Effector memory CD4-positive, alpha-beta T cell (primary cell): ENCODE measurements at regions not wholly inside any gene's neighbourhood (a gene's known extent, or its start where the extent isn't known, plus 50 kb on each side); places are given as distances from the start of the nearest gene placed in this dataset.
A peak's percentile ranks its signal among the peaks of the same experiment; 100 is the strongest.

Experiments used
- DNase-seq, 3 donors: peaks; one replicate each; pipeline ENCODE4 v3.0.0-alpha.2; 2020
- H3K27ac ChIP-seq: 2 replicates; pipeline ENCODE4 v1.7.0; 2013; ENCODE audit warnings: mild to moderate bottlenecking, low read length, moderate library complexity; ENCODE audit not compliant: insufficient read depth, poor library complexity, severe bottlenecking
- H3K27me3 ChIP-seq: replicated peaks from 2 replicates; pipeline ENCODE4 v1.7.0; 2013; ENCODE audit warnings: mild to moderate bottlenecking, low read length; ENCODE audit not compliant: insufficient read depth, control insufficient read depth, poor library complexity, severe bottlenecking
- H3K36me3 ChIP-seq: 2 replicates; pipeline ENCODE4 v1.7.0; 2013; ENCODE audit warnings: mild to moderate bottlenecking, low read length, moderate library complexity; ENCODE audit not compliant: control insufficient read depth, insufficient read depth
- H3K4me1 ChIP-seq: 2 replicates; pipeline ENCODE4 v1.7.0; 2013; ENCODE audit warnings: low read length, mild to moderate bottlenecking; ENCODE audit not compliant: control insufficient read depth, insufficient read depth, poor library complexity, severe bottlenecking
- H3K4me3 ChIP-seq: 2 replicates; pipeline ENCODE4 v1.7.0; 2013; ENCODE audit warnings: low read length, low read depth, mild to moderate bottlenecking; ENCODE audit not compliant: insufficient read depth, poor library complexity, severe bottlenecking
- H3K9me3 ChIP-seq: 2 replicates; pipeline ENCODE4 v1.7.0; 2013; ENCODE audit warnings: mild to moderate bottlenecking, low read length, moderate library complexity; ENCODE audit not compliant: control insufficient read depth

DNA sequence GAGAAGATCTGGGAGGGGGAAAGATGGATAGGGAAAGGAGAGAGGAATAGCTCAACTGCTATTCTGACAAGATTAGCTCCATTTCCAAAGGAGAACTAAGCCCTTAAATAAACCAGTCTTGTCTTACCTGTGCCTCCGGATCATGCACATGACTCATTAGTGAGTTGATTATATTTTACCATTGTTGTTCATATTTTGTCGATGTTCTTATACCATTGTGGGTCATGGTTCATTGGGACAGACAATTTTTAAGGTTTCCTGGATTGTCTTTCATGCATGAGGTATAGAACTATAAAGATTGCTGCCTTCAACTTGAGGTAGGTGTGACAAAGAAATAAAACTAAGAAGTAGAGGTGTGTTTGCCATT is 243.0 kb upstream of the ATP2B1 start:
- DNase-seq, result no peak
- no peaks in the 10 kb centered on the region for H3K36me3 ChIP-seq
- H3K4me1 ChIP-seq, result peaks cover 29% of the 10 kb centered on the region
- no peaks in the 10 kb centered on the region for H3K9me3 ChIP-seq
- no peak overlapping the region for H3K4me3 ChIP-seq
- peak overlapping the region; percentile 83 for H3K27ac ChIP-seq
- H3K27me3 ChIP-seq, result no peaks in the 10 kb centered on the region

DNA sequence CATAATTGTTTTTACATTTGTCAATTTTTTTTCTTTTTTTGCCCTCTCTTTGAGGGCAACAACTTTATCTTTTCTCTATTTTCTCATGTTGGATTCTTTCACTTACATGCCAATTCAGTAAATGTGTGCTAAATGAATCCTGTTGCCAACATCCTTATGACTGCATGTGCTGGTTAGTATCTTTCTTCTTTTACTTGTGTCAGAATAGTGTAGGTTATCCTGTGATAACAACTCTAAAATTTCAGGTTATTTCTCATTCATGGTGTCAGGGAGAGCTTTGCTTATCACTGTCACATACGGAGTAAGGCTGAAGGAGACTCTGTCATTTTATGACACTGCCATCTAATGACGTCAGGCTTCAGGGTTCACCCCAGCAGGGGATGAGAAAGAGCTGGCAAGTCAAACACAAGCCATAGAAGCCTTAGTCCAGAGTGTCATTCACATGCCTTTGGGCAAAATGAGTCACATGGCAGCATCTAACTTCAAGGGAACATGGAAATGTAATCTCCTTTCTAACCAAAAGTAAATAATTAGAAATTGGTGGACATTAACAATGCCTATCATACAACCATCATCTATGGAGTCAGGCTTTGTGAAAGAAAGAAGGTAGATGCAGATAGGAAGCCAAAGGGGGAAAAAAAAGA is 242.5 kb upstream of the ATP2B1 start:
- Histone ChIP-seq H3K27ac (peak overlapping the region; percentile 83), H3K36me3 (no peaks in the 10 kb centered on the region), H3K4me3 (no peak overlapping the region), H3K4me1 (peaks cover 29% of the 10 kb centered on the region), H3K9me3 (no peaks in the 10 kb centered on the region), H3K27me3 (no peaks in the 10 kb centered on the region)
- no peak for DNase-seq

DNA sequence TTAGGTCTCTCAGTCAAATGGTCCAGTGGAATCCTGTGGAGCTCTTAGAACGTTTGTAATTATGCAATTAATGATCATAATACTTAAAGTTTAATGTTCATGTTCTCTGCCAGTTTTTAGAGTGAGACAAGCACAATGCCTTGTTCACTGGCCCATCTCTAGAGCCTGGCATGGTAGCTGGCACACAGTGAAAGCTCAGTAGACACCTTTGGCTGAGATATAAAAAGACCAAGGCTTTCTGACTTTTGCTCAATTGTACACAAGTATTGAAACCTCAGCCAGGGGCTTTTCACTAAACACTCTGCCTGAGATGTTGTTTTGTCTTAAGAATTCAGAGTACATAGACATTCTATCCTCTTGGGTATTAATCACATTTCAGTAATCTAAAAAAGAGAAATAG is 241.8 kb upstream of the ATP2B1 start:
- H3K36me3 ChIP-seq, result no peaks in the 10 kb centered on the region
- H3K9me3 ChIP-seq, result no peaks in the 10 kb centered on the region
- no peak overlapping the region for H3K4me3 ChIP-seq
- H3K27me3 ChIP-seq, result no peaks in the 10 kb centered on the region
- no peak for DNase-seq
- peaks cover 29% of the 10 kb centered on the region for H3K4me1 ChIP-seq
- peak overlapping the region; percentile 83 for H3K27ac ChIP-seq

DNA sequence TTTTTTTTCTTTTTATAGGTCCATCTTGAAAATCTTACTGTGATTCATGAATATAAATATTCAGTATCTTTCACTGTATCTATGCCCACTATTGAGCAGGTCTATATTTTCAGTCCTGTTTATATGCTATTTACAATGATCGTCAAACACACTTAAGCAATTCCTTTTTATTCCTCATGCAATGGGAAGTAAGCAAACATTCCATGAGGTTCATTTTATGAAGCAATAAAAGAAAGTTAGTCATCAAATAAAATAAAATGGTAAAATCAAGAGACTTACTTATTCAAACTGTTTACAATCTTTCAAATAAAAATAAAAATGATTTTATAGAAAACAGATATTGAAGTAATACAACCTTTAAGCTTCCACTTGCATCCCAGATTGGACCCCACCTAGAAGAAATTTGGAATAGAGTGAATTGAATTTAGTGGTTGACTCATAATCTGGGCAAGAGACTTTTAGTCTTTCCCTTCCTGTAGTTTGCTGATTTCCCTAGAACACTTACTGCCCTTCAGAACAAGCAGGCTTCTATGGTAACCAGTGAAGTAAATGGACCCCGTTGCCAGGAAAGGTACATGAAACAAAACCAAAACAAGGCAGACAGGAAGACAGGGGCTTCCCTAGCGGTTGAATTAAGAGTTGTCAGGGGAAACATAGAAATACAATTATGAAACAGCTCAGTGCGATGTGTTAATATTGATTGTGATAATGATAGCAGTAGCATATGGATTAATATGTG is 241.0 kb upstream of the ATP2B1 start:
- H3K27me3 ChIP-seq, result no peaks in the 10 kb centered on the region
- H3K27ac ChIP-seq, result peak overlapping the region; percentile 83
- H3K4me3 ChIP-seq, result no peak overlapping the region
- H3K9me3 ChIP-seq, result no peaks in the 10 kb centered on the region
- peaks cover 29% of the 10 kb centered on the region for H3K4me1 ChIP-seq
- H3K36me3 ChIP-seq, result no peaks in the 10 kb centered on the region
- peak; percentile 45 to 60 (median 60) for DNase-seq

DNA sequence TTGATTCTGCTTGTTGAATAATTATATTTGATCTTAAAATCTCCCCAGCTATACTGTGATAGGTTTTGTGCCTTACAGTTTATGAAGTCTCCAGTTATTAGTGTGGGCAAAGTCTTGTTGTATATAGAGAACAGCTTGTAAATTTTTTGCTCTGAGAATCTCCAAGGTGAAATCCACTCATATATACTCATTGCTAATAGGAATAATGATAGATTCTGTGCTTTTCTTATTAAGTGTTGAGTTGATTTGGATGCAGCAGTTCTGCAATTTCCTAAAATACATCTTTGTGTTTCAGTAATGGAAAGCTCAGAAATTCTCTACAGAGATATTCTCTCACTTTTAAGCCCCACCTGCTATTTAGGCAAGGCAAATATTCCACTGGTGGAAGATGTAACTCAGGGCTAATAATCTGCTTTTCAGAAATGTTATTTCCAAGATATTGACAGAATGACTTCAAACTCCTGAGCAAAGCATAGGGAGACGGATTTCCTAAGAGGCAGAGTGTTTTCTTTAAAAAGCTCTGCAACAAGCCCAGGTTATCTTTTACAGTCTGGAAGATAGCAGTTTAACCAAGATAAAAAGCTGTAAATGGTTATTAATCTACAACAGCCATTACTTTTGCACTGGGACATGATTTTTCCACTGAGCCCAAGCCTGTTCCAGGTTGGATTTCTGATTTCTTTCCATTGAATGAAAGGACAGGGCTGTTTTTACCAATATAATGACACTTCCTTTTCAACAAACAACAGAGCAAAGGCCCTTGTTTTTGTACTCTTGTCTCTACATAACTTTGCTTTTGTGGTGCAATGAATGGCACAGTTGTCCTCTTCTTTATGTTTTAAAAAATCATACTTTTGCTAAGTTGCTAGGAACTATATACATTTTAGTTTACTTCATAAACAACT is 239.9 kb upstream of the ATP2B1 start:
- Histone ChIP-seq H3K36me3 (no peaks in the 10 kb centered on the region), H3K4me1 (peaks cover 29% of the 10 kb centered on the region), H3K9me3 (no peaks in the 10 kb centered on the region), H3K27ac (peak overlapping the region; percentile 64), H3K27me3 (no peaks in the 10 kb centered on the region), H3K4me3 (no peak overlapping the region)
- DNase-seq, result no peak

DNA sequence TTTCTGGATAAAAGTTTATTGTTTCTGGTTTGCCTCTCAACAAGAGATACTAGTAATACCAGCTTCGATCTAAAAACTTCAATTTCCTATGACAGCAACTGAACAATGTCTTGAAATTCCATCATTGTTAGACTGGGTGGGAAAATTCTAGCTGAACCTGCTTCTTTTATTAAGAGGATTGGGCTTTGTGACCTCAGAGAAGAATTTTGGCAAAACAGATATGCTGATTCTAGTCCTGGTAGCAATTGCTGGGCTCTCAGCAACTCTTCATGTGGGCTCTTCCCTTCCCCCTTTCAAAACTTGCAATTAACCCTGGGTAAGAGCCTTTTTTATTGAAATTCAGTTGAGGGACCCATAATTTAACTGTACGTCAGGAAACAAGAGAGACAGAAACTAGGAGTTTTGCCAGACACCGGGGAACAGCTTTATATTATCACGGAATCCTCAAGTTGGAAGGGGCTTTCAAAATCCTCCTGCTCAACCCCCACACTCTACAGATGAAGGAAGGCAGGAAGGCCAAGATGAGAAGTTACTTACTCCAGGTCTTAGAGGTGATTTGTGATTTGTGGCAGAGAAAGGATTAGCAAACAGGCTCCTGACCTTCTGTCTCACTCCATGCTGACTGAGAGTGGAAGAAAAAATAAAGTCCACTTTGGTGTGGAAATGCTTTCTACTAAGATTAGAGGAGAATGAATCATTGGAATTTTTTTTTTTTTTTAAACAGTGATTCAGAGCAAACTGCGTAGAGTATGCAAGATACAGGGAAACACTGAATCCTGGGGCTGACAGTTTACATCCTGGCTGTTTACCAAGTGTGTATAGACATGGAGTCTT is 239.0 kb upstream of the ATP2B1 start:
- no peak overlapping the region for H3K4me3 ChIP-seq
- DNase-seq, result no peak
- peak overlapping the region; percentile 43 for H3K27ac ChIP-seq
- H3K4me1 ChIP-seq, result peaks cover 33% of the 10 kb centered on the region
- H3K27me3 ChIP-seq, result no peaks in the 10 kb centered on the region
- no peaks in the 10 kb centered on the region for H3K36me3 ChIP-seq
- H3K9me3 ChIP-seq, result no peaks in the 10 kb centered on the region

DNA sequence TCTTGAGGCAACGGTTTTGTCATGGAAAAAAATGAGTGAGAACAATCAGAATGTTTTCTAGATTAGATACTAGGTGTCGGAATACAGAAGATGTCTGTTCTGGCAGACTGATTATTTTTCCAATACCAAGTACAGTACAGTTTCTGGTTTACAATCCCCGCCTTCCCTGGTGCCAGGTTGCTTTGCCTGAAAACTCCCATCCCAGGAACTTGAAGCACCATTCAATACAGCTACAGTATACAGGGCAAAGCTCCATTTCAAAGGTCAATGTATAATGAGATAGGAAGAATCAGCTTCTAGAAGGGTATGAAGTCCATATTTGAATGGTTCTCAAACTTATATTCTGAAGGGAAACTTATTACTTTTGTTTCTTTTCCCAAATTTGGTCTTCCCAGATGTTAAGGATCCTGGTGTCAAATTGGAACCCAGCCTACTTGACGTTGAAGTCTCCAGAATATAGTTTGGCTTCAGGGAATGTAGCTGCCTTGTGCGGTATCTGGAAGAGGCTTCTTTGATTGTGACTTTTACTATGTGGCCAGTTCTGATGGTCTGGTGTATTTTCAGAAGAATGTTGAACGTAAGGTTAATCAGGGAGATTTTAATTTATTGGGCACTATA is 238.0 kb upstream of the ATP2B1 start:
- H3K9me3 ChIP-seq, result no peaks in the 10 kb centered on the region
- no peak for DNase-seq
- peaks cover 34% of the 10 kb centered on the region for H3K4me1 ChIP-seq
- no peaks in the 10 kb centered on the region for H3K27me3 ChIP-seq
- no peaks in the 10 kb centered on the region for H3K36me3 ChIP-seq
- no peak overlapping the region for H3K27ac ChIP-seq
- H3K4me3 ChIP-seq, result no peak overlapping the region

DNA sequence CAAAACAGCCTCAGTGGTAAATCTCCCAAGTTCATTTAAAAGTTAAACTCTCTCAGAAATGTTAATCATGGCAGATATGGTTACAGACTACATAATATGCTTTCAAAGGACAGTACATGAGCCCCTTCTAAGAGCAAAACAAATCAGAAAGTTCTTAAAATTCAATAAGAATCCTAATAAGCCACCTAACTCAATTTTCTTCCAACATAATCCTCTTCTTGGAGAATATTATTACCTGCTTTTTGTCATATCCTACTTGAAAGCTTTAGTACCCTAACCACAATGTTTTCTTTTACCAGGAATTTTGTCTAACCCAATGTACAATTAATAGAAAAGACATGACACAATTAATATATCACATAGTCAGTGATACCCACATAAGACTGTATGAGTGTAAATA is 236.5 kb upstream of the ATP2B1 start:
- peaks cover 21% of the 10 kb centered on the region for H3K4me1 ChIP-seq
- H3K36me3 ChIP-seq, result no peaks in the 10 kb centered on the region
- no peak overlapping the region for H3K27ac ChIP-seq
- H3K4me3 ChIP-seq, result no peak overlapping the region
- DNase-seq, result no peak
- H3K27me3 ChIP-seq, result no peaks in the 10 kb centered on the region
- H3K9me3 ChIP-seq, result no peaks in the 10 kb centered on the region

DNA sequence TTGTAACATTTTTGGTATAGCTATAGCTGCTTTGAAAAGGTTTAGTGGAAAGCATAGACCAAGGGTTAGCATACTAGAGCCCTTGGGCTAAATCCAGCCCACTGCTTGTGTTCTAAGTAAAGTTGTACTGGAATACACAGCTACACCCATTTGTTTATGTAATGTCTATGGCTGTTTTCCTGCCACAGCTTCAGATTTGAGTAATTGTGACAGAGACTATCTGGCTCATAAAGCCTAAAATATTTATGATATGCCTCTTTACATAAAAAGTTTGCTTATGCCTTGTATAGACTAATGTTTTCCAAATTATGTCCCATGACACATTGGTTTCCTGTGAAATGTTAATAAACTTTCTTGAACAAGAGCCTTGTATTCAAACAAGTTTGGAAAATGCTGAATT is 234.8 kb upstream of the ATP2B1 start:
- no peaks in the 10 kb centered on the region for H3K9me3 ChIP-seq
- H3K4me3 ChIP-seq, result no peak overlapping the region
- H3K27ac ChIP-seq, result peak overlapping the region; percentile 61
- no peaks in the 10 kb centered on the region for H3K36me3 ChIP-seq
- peaks cover 8% of the 10 kb centered on the region for H3K4me1 ChIP-seq
- H3K27me3 ChIP-seq, result no peaks in the 10 kb centered on the region
- DNase-seq, result no peak
